ENCODE measurements at regions not wholly inside any gene's neighbourhood (a gene's known extent, or its start where the extent isn't known, plus 50 kb on each side); places are given as distances from the start of the nearest gene placed in this dataset.
"Not testable (repeated sequence)": the region's sequence is repeated elsewhere in the genome, so short reads cannot be mapped to it uniquely, and the experiment has no call there.

DNA sequence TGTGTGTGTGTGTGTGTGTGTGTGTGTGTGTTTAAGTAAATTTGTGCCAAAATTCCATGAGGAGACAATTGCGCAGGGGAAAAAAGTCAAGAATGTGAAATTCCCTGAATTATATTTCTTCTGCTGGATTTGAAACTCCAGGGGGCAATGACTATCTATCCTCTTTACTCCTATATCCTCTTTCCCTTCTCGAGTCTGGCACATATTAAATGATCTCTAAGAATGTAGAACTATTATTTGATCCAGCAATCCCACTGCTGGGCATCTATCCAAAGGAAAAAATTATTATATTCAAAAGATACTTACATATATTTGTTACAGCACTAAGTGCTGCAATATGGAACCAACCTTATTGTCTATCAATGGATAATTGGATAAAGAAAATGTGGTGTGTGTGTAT, 350.1 kb upstream of the ADAMTS9 start:
- no peak for DNase-seq (ENCODE audit: low spot score)

DNA sequence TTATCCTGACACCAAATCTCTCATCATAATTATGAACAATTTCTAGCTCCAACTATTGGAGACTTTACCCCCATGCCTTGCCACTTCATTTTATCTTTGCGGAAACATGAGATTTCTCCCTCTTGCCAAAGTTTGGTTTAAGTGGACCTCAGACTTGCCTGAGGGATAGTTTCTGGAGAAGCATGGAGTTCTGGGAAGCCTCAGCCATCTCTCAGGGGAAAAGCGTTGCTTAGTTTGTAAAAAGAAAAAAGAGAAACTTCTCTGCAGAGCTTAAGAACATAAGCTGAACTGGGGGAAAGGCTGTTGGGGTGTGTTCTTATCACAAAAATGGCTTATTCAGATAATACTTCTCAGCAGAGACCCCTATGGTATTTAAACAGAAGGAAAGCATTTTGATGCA, 347.4 kb upstream of the ADAMTS9 start:
- no peak for DNase-seq (ENCODE audit: low spot score)

DNA sequence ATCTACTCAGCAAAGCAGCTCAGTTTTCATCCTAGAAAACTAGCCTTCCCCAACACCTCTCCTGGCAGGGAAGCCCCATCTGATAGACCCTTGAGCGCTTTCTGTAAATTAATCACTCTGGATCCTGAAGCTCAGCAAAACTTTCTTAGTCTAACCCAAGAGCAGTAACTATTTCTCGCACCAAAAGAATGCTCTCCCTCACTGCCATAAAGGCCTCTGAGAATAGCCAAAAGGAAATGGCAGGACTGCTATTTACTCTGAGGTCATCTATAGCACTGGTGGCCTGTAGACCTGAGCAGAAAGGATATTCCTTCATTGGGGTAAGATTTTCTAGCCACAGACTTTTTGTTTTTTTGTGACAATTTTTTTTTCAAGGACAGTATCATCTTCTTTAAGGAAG, 345.8 kb upstream of the ADAMTS9 start:
- DNase-seq (ENCODE audit: low spot score): peak; percentile 82

DNA sequence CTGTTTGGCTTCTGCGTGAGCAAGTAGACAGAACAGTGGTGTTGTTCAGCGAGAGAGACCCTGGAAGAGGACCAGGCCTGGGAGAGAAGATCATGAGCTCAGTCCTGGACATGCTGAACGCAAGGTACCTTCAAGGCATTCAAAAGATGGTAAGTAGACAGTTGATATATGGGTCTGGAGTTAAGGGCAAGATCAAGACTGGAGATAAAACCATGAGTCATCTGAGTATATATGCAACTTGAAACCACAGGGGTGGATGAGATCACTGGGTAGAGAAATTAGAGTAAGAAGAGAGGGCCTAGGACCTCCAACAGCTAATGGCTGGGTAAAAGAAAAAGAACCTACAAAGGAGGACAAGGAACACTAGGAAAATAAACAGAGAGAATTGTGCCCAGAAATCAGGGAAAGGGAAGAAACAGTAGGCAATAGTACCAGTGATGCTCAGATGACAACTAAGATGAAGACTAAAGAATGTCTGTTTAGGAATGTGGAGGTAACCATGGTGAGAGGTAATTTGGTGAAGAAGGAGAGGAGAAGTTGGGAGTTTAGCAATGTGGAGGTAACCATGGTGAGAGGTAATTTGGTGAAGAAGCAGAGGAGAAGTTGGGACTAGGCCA, 343.2 kb upstream of the ADAMTS9 start:
- DNase-seq (ENCODE audit: low spot score): peak; percentile 91

DNA sequence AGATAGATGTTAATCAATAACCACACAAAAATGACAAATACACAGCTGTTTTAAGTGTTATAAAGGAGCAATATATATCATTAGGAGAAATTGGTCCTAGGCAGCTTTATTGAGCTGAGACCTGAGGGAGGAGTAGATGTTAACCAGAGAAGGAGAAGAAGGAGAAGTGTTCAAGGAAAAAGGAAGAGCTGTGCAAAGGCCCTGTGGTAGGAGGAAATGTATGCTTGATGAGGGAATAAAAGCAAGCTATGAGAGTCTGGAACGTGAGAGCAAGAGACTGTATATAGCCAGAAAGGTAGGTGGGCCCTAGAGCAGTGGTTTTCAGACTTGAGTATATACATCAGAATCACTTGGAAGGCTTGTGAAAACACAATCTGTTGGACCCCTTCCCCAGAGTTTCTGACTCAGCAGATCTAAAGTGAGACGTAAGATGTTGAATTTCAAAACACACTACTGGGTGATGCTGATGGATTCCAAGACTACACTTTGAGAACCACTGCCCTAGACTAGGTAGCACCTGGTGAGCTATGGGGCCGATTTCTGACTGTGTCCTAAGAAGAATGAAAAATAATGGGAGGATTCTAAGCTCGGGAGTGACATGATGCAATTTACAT, 342.3 kb upstream of the ADAMTS9 start:
- DNase-seq (ENCODE audit: low spot score): no peak

DNA sequence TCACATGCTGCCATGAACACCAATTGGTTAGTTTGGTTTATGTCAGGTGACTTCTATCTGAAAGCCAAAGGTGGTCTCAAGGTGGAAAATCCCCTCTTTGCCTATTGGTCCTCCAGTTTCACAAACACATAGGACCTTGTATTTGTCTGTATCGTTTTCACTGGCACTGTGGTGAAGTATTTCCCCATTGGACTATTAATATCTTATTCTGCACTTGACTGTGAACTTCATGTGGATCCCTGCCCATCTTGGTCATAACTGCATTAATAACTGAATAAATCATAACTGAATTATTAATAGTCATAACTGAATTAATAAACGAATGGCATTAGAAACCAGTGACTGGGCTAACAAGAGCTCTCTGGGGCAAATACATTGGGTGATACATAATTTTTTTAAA, 341.3 kb upstream of the ADAMTS9 start:
- no peak for DNase-seq (ENCODE audit: low spot score)

DNA sequence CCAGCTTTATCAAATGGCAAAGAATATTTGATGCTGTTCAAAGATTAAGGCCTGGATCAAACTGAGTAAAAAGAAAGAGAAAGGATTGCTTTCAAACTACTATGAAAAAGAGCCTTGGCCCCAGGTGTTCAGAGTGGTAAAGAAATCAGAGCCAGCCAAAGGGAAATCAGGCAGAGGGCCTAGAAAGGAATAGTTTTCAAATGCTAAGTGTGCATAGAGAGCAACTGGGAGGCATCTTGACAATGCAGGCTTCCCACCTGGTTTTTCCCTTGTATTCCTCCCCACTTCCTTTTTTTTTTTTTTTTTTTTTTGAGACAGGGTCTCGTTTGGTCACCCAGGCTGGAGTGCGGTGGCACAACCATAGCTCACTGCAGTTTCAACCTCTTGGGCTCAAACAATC, 340.2 kb upstream of the ADAMTS9 start:
- DNase-seq (ENCODE audit: low spot score): no peak

DNA sequence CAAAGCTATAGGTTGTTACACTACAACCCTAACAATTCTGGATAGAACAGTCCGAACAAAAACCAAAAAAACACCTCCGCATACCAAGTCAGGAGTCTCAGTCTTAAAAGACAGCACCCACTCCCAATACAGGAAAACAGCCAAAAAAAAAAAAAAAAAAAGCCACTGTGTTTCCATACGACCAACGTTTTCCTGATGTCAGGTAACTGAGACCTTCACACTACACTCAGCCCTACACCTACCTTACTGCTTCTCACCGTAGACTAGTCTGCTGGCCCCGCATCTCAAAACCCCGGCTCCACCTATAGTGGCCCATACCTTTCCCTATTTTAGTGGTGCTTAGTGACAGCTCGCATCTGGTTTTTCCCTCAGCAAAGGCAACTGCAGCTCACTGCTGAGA, 339.5 kb upstream of the ADAMTS9 start:
- no peak for DNase-seq (ENCODE audit: low spot score)

DNA sequence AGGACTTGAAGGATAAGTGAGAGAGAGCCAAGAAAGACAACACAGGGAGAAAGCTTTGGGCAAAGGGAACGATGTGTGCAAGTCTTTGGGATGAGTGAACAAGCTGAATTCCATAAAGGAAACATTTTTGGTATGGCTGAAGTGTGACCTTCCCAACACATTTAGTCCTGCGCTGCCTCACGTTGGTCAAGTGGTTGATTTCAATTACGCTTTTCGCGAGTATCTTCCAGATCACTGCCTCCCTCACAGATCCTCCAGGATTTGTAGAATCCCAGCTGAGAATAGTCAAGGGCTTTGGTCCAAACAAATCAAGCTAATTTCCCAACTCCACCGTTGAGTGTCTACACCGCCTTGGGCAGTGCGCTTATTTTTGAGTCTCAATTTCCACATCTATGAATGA, 338.4 kb upstream of the ADAMTS9 start:
- no peak for DNase-seq (ENCODE audit: low spot score)

DNA sequence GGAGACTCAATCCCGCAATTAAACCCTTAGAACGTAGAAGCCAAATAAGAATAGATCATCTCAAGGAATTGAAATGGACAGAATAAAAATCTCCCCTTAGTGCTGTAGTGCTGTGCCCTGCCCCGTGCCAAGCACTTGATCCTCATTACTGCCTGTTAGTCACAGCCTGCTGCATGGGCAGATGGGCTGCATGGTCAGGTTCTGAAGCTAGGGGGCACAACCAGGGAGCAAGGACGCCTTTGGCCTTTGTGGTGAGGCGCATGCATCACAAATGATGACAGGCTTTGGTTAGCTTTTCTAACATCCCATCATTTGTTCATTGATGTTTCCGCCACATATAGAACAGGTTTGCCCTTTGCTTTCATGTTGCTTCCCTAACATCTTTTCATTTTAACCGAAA, 336.3 kb upstream of the ADAMTS9 start:
- DNase-seq (ENCODE audit: low spot score): no peak

DNA sequence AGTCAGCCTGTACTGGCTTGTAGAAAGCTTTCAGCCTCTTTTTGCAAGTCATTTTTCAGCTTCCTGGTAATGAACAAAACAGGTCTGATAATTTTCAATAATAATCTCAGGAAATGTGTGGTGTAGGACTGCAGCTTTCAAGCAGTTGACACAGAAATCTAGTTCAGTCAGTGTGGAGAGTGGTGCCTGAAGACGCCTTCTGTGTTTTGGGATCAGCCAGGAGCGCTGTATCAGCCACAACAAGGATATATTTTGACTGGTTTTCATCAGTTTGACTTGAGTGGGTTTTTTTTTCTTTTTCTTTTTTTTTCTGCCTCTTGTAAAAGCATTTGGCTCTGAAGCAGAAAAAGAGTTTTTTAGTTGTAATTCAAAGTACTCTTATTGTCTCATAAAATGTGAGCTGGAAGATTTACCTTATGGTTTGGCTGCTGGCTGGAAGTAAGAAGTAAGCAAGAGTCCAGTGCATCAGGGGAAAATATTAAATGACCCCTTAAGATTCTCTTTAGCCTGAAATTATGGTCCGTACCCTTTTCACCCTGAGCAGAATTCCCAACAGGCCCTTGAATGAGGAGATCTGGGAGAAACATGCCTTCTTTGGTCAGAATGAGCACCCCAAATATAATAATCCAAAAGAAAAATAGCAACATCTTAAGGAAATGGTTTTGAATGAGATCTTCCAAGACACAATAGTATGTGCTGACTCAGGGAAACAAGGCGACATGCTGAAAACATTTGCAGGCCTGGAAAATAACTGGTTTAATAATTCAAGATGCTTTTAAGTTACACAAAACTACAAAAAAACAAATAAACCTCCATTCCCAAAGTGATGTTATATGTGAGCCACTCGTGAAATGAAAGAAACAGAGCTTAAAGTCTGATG, 332.7 kb upstream of the ADAMTS9 start:
- DNase-seq (ENCODE audit: low spot score): no peak

DNA sequence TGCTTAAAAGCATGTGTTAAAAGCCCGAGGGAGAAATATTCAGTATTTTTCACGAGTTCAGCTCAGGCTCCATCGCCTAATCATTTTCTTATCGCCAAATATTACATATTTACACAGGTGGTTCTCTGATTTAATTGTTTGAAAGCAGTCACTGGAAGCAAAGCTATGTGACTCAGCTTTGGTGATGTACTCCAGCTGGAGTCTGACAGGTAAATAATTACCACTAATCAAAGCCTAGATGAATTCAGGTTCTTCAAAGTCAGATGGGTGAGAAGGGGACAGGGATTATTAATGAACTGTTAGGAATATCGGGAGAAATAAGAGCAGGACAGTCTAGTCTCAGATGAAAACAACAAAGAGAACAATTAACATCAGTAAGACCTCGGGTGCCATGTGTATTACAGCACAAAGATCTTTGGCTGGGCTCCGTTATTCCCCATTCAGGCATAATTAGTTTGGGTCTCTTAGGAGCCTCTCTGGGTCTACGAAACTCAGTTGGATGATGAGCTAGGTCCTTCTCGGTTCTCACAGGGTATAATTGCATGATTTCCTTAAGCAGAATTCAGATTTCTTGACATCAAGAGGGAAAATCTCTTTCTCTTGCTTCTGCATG, 331.7 kb upstream of the ADAMTS9 start:
- DNase-seq (ENCODE audit: low spot score): peak; percentile 63

DNA sequence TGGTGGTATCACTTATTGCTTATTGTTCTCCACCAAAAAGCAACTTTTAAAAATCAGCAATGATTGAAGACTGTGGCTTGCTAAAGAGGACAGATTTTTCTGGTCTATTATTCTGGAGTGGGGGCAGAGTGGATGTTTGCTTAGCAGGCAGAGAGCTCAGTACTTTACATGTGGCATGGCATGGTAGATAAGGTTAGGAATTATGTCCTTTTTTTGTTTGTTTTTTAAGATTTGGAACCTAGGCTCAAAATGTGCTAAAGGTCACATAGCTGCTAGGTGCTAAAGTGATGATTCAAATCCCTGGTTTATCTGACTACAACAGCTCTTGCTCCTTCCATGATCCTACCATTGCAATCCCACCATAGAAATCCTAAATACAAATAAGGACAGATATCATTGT, 331.0 kb upstream of the ADAMTS9 start:
- no peak for DNase-seq (ENCODE audit: low spot score)

DNA sequence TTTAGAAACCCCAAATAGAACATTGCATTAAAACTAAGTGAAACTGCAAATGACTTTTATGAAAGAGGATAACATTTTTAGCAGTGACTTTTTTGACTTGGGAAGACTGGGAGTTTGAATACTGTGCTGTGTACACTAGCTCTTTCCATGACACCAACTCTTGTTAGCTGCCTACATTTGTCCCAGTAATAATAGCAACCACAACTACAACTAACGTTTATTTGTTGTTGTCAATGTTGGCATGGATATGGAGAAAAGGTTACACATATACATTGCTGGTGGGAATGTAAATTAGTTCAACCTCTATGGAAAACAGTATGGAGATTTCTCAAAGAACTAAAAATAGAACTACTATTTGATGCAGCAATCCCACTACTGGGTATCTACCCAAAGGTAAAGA, 329.6 kb upstream of the ADAMTS9 start:
- DNase-seq (ENCODE audit: low spot score): no peak

DNA sequence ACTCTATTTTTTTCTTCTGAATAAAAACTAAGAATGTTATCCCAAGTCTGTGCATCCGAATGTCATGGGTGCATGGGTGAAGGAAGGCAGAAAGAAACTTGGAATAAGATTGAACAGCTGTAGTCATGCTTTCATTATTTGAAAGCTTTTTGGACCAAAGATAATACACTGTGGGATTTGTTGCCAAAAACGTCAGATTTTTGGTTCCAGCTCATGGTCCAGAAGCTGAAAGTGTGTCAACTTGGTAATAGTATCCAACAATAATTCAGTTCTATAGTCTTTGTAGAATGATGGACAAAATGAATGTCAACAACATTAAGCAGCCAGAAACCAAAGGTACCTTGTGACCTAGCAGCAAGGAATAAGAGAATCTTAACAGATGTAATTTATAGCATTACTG, 327.9 kb upstream of the ADAMTS9 start:
- no peak for DNase-seq (ENCODE audit: low spot score)

DNA sequence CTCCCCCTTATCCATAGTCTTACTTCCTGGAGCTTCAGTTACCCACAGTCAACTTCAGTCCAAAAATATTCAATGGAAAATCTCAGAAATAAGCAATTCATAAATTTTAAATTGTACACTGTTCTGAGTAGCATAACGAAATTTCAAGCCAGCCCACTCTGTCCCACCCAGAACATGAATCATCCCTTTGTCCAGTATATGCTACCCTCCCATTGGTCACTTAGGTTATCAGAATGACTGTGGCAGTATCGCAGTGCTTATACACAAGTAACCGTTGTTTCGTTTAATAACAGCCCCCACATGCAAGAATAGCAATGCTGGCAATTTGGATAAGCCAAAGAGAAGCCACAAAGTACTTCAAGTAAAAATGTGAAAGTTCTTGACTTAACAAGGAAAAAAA, 325.3 kb upstream of the ADAMTS9 start:
- DNase-seq (ENCODE audit: low spot score): no peak

DNA sequence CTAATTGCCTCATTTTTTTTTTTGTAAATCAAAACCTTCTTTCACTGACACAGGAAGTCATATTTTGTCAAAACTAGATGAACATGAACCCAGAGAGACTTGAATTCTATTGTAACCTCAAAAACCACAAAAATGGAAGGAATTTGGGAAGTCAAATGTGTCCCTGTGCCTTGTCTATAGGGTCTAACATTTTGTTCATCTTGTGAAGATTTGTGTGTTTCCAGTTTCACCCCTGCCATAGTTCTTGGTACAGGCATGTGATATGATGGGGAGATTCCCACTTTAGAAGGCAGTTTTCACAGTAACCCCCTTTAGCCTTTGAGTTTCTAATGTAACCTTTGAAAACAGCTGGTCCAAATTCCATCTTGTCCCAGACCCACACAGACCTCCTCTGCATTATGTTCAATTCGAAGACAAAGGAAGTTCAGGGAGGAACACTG, 318.5 kb upstream of the ADAMTS9 start:
- peak; percentile 82 for DNase-seq (ENCODE audit: low spot score)

DNA sequence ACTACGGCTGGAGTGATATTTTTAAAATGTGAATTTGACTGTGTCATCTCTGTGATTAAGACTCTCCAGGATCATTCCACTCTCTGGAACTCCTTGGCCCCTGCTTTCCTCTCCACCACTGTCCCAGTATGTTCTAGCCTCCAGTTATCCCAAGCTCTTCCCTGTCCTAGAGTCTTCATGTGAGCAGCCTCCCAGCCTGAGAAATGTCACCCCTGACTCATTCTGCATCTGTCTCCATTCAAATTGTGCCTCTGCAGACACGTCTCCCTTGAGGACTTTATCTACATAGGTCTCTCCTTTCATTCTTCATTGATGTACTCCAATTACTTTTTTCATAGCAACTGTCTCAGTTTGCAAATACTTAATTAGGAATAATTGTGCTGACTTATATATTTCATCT, 317.7 kb upstream of the ADAMTS9 start:
- DNase-seq (ENCODE audit: low spot score): peak; percentile 47

DNA sequence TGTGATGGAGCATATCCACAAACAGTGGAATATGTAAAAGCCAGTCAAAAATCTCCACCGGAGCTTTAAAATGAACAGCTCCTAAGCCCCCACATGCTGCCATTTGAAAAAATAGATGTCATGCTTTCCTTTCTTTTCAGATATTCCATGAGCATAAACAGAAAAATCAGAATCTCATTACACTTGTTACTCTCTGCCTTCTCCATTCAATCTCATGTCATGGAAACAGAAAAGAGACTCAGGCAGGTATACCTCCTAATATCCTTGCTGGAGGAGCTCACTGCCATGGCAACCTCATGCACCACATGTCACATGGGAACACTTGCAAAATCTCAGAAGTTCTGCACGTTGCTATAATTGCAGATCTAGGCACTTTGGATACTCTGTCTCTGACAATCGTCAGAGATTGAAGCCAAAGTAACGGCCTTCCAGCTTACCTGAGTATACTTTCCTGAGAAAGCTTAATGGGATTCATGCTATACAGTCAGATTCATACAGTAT, 317.0 kb upstream of the ADAMTS9 start:
- DNase-seq (ENCODE audit: low spot score): no peak

DNA sequence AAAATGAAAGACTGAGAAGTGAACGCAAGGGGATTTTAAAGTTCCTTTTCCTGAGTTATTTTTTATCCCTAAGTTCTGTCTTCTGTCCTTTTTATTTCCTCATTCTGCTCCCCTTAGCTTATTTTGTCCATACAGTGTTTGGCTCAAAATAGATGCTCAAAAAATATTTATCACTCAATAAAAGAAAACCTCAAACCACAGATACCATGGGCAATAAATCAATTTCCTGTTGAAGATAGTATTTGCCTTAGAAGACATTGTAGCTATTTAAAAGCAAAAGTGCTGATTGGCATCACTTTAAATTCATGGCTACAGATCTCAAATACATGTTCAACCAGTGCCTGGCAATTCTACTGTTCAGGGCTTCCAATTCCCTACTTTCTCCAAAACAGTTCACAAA, 316.5 kb upstream of the ADAMTS9 start:
- DNase-seq (ENCODE audit: low spot score): no peak

DNA sequence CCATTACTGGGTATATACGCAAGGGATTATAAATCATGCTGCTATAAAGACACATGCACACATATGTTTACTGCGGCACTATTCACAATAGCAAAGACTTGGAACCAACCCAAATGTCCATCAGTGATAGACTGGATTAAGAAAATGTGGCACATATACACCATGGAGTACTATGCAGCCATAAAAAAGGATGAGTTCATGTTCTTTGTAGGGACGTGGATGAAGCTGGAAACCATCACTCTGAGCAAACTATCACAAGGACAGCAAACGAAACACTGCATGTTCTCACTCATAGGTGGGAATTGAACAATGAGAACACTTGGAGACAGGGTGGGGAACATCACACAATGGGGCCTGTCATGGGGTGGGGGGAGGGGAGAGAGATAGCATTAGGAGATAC, 313.3 kb upstream of the ADAMTS9 start:
- DNase-seq (ENCODE audit: low spot score): not testable (repeated sequence)

DNA sequence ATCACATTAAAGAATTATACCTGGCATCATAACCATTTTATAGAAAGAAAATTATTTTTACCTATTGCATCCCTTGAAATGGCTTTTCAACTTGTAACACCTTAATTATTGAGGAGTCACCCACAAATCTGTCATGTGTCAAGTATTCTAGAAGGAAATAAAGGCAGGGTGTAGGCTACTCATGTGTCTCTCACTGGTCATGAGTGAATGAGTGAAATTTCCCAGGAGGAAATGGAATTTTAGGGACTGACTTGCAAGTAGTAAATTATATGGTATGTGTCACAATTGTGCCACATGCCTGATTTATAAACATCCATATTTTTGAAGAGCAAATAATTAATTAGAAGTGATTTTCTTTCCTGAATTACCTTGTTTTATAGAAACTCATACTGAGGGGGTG, 310.5 kb upstream of the ADAMTS9 start:
- DNase-seq (ENCODE audit: low spot score): peak; percentile 96

All from kidney tubule cell (primary cell).